SU-DHL-6 (cell line): ENCODE measurements at regions not wholly inside any gene's neighbourhood (a gene's known extent, or its start where the extent isn't known, plus 50 kb on each side); places are given as distances from the start of the nearest gene placed in this dataset.

Source experiments
- EZH2phosphoT487 ChIP-seq: fragments of 200-600 bp; sonication (generic), shearing (Covaris generic); conservative IDR thresholded peaks from 2 replicates; pipeline ENCODE4 v1.6.1; 2018; ENCODE audit warnings: mild to moderate bottlenecking, antibody characterized with exemption, low read length, moderate library complexity, mixed read lengths
- TF ChIP-seq, protein P1 (sequence below): fragments of 200-600 bp; sonication (generic); IDR thresholded peaks from one replicate; pipeline ENCODE4 v1.5.1; 2017; ENCODE audit warnings: antibody characterized with exemption, mild to moderate bottlenecking, low read length, moderate library complexity; ENCODE audit not compliant: insufficient read depth, poor library complexity, severe bottlenecking

DNA sequence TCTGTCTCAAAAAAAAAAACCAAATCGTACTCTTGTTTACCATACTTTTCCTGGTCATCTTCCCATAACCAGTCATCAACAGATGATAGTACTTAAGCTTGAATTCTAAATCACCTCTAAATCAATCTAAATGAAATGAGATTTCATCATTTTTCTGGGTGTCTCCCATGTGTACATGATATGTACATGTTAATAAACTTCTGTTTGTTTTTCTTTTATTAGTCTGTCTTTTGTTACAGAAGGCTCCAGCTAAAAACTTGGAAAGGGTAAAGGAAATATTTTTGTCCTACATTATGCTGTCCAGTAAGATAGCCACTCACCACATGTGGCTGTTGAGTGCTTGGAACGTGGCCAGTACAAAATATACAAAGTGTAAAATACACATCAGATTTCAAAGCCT, 78.7 kb upstream of the MSH6 start:
- TF ChIP-seq, protein P1, sequence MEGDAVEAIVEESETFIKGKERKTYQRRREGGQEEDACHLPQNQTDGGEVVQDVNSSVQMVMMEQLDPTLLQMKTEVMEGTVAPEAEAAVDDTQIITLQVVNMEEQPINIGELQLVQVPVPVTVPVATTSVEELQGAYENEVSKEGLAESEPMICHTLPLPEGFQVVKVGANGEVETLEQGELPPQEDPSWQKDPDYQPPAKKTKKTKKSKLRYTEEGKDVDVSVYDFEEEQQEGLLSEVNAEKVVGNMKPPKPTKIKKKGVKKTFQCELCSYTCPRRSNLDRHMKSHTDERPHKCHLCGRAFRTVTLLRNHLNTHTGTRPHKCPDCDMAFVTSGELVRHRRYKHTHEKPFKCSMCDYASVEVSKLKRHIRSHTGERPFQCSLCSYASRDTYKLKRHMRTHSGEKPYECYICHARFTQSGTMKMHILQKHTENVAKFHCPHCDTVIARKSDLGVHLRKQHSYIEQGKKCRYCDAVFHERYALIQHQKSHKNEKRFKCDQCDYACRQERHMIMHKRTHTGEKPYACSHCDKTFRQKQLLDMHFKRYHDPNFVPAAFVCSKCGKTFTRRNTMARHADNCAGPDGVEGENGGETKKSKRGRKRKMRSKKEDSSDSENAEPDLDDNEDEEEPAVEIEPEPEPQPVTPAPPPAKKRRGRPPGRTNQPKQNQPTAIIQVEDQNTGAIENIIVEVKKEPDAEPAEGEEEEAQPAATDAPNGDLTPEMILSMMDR = no peak
- no peak for TF ChIP-seq EZH2phosphoT487
